ENCODE measurements at regions not wholly inside any gene's neighbourhood (a gene's known extent, or its start where the extent isn't known, plus 50 kb on each side); places are given as distances from the start of the nearest gene placed in this dataset.

GRCh38 chr1:96211202-96211601, 510.4 kb upstream of the PTBP2 start:
- no peak for TF ChIP-seq CTCF (IDR thresholded peaks at IDR 0.05 in 4 of 5, conservative IDR thresholded peaks at IDR 0.05 in 1 of 5)
- no peak for TF ChIP-seq POLR2A (IDR thresholded peaks at IDR 0.05)

All from gastrocnemius medialis (tissue), 4 donors.